ENCODE measurements at regions not wholly inside any gene's neighbourhood (a gene's known extent, or its start where the extent isn't known, plus 50 kb on each side); places are given as distances from the start of the nearest gene placed in this dataset.

- H3K27ac ChIP-seq, result peak overlapping the region in 1 of 4 donors; percentile 0
- H3K27me3 ChIP-seq, result no peaks in the 10 kb centered on the region
- H3K4me1 ChIP-seq, result peaks cover 0 to 4% (median 0%) of the 10 kb centered on the region in 3 donors
- WGBS, 2 donors, result 42 to 55% methylated on average over 1 of the region's 1 CpG
- H3K9me3 ChIP-seq, result no peaks in the 10 kb centered on the region
- no peaks in the 10 kb centered on the region for H3K36me3 ChIP-seq
- no peak overlapping the region for H3K4me3 ChIP-seq
- TF ChIP-seq POLR2A (IDR thresholded peaks at IDR 0.05) (no peak), CTCF (IDR thresholded peaks at IDR 0.05) (no peak)
- DNase-seq, result no peak
- intact Hi-C loops (cut with DNase I), result no loop called here
These were observed 191.5 kb downstream of the SLIT2 start for GRCh38 chr4:20443015-20443805.

GRCh38 chr4:20444599-20445337 is 193.1 kb downstream of the SLIT2 start:
- intact Hi-C loops (cut with DNase I), result no loop called here
- no peak overlapping the region for H3K27ac ChIP-seq
- no peak for TF ChIP-seq CTCF (IDR thresholded peaks at IDR 0.05)
- no peak for DNase-seq
- H3K9me3 ChIP-seq, result no peaks in the 10 kb centered on the region
- 85 to 86% methylated on average over 3 of the region's 3 CpGs for WGBS, 2 donors
- H3K36me3 ChIP-seq, result no peaks in the 10 kb centered on the region
- H3K4me1 ChIP-seq, result peaks cover 0 to 4% (median 0%) of the 10 kb centered on the region in 3 donors
- no peak overlapping the region for H3K4me3 ChIP-seq
- H3K27me3 ChIP-seq, result no peaks in the 10 kb centered on the region

- WGBS, 2 donors, result 58 to 61% methylated on average over 5 of the region's 5 CpGs
- intact Hi-C loops (cut with DNase I), result no loop called here
- TF ChIP-seq CTCF (IDR thresholded peaks at IDR 0.05), result no peak
- no peak for TF ChIP-seq POLR2A (IDR thresholded peaks at IDR 0.05)
- H3K9me3 ChIP-seq, result no peaks in the 10 kb centered on the region
- H3K4me1 ChIP-seq, result peaks cover 0 to 4% (median 0%) of the 10 kb centered on the region in 3 donors
- no peaks in the 10 kb centered on the region for H3K36me3 ChIP-seq
- no peaks in the 10 kb centered on the region for H3K27me3 ChIP-seq
- H3K27ac ChIP-seq, result peak overlapping the region in 2 of 4 donors; percentile 25 to 30
- DNase-seq, result no peak
- no peak overlapping the region for H3K4me3 ChIP-seq
These were observed 194.4 kb downstream of the SLIT2 start for GRCh38 chr4:20445933-20446723.

GRCh38 chr4:20447103-20447502 is 195.4 kb downstream of the SLIT2 start:
- H3K4me1 ChIP-seq, result peaks cover 0 to 4% (median 0%) of the 10 kb centered on the region in 3 donors
- H3K27ac ChIP-seq, result no peak overlapping the region
- no peaks in the 10 kb centered on the region for H3K9me3 ChIP-seq
- H3K36me3 ChIP-seq, result no peaks in the 10 kb centered on the region
- intact Hi-C loops (cut with DNase I), result no loop called here
- no peak for DNase-seq
- 47 to 51% methylated on average over 2 of the region's 2 CpGs for WGBS, 2 donors
- no peak for TF ChIP-seq CTCF (IDR thresholded peaks at IDR 0.05)
- no peak for TF ChIP-seq POLR2A (IDR thresholded peaks at IDR 0.05)
- H3K27me3 ChIP-seq, result no peaks in the 10 kb centered on the region
- no peak overlapping the region for H3K4me3 ChIP-seq
